NOMO-1 (cell line): ENCODE measurements at regions not wholly inside any gene's neighbourhood (a gene's known extent, or its start where the extent isn't known, plus 50 kb on each side); places are given as distances from the start of the nearest gene placed in this dataset.

ENCODE experiments used
- DNase-seq, 2 experiments: peaks; one replicate each; lab custom pipeline; 2025; ENCODE audit not compliant: unreplicated experiment in 2 of 2; lab: John Stamatoyannopoulos, UW

DNA sequence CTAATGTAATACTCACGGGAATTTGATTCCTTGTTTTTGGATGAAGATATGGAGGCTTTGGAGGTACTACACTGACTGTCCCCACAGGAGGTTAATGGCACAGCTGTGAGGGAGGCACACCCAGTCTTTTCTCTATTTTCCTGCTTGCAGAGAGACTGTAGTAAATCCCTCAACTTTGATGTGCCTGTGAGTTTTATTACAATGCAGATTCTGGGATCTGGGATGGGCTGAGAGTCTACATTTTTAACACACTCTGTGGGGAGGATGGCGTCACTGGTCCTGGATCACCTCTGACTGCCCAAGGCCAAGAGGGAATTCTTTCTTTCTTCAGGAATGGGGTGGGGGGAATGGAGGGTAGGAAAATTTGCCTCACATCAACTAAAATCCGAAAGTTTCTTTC is 80.2 kb upstream of the NTM start:
- no peak for DNase-seq

DNA sequence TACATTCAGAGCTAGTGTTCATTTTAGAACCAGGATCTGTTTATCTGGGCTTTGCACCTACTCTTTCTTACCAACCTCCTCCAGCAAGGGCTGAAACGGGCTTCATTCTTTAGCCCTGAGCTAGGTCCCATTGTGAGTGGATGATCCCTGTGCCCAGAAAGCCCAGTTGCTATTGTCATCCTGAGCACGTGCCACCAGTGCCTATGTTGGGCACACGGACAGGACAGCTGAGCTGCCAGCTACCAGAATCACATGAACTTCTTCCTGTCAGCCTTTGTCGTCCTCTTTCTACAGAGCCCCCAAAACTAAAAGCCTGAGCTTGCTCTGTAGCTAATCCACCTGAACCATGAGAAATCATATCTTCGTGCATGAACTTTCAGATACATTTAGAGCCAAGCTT is 74.4 kb upstream of the NTM start:
- DNase-seq = no peak

DNA sequence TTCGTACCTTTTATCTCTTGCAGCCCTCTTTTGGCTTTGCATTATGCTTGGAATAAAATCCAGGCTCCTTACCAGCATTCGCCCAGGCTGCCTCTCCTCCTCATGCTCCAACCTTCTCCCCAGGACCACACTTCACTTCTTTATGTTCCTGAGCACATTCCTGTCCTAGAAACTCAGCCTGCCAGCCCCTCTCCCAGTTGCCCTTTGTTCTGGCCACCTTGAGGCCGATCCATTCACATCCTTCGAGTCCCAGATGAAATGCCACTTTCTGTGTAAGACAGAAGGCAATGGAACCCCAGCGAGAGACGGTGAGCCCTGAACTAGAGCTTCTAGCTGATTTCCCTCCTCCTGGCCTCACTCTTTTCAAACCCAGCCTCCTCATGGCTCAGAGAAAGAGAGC is 73.0 kb upstream of the NTM start:
- no peak for DNase-seq

DNA sequence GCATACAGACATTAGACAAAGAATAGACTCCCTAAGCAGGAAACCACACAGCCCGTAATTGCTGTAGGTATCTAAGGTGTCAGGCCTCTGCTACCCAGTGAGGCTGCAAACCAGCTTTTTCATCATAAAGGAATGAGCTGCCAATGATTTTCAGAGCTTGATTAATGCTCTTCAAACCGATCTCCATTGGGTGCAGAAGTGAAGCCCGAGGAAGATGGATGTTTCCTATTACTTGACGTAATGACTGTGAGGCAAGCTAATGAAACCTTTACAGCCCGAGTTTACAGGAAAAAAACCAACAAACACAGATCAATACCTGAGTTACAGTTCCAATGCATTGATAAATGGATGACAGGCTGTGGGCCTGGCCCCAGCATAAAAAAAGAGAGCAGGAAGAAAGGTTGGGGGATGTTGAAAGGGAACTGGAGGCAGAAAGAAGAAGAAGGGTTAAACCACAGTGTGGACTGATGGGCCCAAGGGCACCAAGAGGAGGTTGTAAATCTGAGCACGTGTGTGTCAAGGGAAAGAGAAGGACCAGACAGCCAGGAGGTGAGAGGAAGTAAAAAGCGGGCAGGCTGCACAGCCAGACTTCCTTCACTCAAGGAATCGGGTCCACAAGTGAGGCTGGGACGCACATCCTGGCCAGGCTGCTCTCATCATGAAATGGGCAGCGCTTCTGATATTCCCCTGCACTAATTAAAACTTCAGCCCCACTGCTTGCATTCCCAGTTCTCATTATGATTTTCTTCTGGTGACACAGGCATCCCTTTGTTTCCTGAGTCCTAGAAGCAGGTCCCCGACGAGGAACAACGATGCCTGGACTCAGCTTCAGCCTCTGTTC is 70.6 kb upstream of the NTM start:
- peak; percentile 45 to 65 for DNase-seq

DNA sequence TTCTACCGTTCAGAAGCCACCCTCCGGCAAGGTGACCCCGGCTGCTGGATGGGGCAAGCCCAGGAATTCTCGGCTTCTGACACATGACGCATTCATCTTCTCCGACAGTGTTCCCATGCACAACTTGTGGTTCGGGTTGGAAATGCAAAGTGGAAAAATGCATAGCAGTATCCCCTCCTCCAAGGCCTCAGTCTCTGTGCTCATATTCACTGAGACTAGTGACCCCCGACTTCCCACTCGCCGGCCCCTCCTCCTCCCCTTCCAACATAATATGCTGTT is 70.0 kb upstream of the NTM start:
- DNase-seq = no peak

DNA sequence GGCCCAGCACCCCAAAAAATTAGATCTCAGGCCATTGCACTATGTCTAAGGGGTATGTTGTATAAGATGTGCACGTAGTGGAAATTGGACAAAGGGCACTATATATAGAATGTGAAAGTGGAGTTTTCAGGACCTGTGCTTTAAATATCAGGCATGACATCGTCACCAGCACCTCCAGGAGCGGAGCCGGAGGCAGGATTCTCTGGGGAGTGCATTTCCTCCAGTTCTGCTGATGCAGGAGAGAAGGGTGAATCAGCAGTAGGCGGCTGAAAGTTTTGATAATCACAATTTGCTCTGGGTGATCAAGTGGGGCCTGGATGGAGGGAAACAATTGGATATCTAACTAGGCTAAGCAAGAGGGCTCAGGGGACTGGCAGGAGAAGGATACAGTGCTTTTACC is 69.1 kb upstream of the NTM start:
- no peak for DNase-seq

DNA sequence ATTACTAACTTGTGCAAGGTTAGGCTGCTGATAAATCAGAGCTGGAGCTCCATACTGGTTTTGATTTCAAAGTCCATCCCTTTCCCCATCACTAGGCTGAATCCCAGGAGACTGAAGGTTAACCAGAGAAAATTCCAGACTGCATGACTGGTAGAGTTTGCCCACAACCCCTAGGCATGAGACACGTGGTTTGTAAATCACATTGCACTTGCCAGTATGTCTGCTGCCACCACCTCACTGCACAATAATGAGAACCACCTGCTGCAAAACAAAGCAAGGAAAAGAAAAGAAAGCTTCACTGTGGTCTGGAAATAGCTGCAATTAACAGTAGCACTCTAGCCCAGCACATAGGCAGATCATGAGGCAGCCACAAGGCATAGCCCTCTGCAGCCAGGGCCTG is 67.6 kb upstream of the NTM start:
- DNase-seq = no peak

DNA sequence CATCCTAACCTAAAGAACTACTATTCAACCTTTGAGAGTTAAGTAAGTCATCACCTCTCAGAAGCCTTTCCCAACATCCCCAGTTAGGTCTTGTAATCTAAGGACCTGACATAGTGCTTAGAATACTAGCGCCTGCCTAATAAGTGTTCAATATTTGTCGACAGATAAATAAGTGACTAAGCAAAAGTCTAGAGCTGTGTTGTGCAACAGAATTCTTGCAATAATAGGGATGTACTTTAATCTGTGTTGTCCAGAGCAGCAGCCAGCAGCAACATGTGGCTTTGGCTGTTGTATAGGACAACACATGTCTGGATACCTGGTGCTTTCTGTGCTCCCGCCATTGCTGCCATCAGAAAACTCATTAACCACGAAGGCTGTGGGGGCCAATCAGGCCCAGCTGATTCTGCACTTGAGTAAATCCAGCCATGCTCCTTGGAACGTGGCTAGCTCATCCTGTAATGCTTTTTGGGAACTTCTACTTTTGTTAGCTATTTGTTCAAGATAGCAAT is 66.8 kb upstream of the NTM start:
- peak in 1 of 2 experiments; percentile 17 for DNase-seq

DNA sequence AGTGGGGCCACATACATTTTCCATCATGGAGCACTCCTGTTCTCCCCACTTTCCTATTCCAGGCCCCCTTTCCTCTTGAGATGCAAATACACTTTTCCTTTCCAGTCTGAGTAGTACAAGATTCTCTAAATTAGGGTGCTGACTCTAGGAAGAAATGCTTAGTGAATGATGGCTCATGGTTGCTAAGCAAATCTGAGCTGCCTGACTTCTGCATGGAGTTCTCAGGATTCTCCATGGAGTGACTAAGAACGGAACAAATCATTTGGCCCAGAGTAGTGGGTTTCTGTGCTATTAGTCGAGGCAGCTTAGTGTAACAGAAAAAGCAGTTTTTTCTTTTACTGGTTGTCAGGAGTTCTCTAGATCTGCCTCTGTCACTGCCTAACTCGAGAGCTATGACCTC is 65.4 kb upstream of the NTM start:
- no peak for DNase-seq

DNA sequence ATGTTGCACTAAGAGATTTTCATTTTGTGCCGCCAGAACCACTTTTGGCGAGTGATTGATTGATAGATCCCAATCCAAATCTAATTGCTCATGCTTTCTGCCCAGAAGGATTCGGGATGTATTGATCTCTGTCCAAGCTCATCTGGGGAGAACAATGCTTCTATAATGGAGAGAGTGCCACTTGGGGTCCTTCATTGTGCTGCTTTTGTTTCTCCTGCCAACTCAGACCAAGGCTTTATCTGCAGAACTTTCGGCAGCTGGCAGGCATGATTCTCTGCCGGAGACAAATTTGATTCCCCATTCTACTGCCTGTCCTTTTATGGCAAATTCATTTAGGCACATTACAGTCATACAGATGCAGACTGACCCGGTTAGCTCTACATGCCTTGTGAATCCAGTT is 62.9 kb upstream of the NTM start:
- DNase-seq = no peak

DNA sequence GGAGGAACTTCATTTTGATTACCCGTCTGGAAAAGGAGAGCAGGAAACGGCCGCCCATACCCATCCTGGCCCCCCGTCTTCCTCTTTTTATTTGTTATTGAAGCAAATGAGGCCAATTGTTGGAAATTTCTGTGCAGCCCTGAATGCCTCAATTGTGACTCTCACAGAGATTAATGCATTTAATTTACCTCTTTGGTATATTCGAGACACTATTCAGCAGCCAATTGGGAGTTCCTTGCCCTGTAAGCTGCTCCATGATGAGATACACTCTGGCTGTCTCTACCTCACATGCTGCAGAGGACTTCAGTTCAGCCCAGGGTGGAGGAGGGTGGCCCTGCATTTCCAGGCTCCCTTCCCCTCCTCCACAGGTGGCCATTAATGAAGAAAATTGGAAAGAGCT is 60.6 kb upstream of the NTM start:
- no peak for DNase-seq

DNA sequence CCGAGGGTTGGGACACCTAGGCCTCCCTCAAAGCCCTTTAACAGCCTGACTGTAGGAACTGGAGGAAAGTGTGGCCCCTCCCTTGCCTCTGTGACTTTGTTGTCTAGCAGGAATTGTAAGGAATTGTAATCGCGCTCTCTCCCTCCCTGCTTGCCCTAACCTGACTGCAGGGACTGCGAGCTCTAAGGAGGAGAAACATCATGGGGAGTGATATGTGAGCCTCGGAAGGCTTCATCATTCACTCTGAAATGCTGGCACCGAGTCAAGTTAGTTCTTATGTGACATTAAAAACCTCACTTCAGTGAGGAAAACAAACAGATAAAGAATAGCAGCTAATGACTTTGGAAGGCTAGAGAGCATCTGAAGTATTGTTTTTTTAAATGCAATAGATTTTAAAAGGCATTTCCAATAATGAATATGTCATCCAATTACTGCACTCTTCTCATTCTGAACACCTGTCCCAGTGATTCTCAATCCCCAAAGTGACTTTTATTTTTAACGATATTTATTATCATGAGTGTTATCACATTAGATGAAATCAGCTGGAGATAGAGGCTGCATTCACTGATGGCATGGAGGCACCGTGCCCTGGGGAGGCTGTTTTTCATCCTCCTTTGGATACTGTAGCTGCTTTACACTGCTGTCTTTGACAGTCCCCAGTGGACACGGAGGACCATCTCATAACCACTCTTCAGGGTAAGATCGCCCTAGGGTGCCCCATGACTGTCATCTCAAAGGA is 58.5 kb upstream of the NTM start:
- no peak for DNase-seq
